MM.1S (cell line): ENCODE measurements at regions not wholly inside any gene's neighbourhood (a gene's known extent, or its start where the extent isn't known, plus 50 kb on each side); places are given as distances from the start of the nearest gene placed in this dataset.

Experiments
- DNase-seq: peaks from one replicate; pipeline ENCODE4 v3.0.0-alpha.2; 2015
- H2AFZ ChIP-seq: fragments of 300-600 bp; sonication (generic); 2 replicates; pipeline ENCODE4 v1.6.0; 2016; ENCODE audit warnings: antibody characterized with exemption, low read length
- H3F3A ChIP-seq: fragments of 300-600 bp; sonication (generic); 2 replicates; pipeline ENCODE4 v1.6.1; 2016; ENCODE audit warnings: mild to moderate bottlenecking, antibody characterized with exemption, low read length, moderate library complexity, mixed read lengths; ENCODE audit not compliant: insufficient read depth
- H3K27ac ChIP-seq: fragments of 300-600 bp; sonication (generic); 2 replicates; pipeline ENCODE4 v1.5.1; 2016; ENCODE audit warnings: mild to moderate bottlenecking, low read length
- H3K27me3 ChIP-seq: fragments of 300-600 bp; sonication (generic); replicated peaks from 2 replicates; pipeline ENCODE4 v1.6.0; 2016; ENCODE audit warnings: low read length; ENCODE audit not compliant: insufficient read depth
- H3K36me3 ChIP-seq: fragments of 300-600 bp; sonication (generic); replicated peaks from 2 replicates; pipeline ENCODE4 v1.6.1; 2016; ENCODE audit warnings: mild to moderate bottlenecking, low read length, mixed read lengths; ENCODE audit not compliant: insufficient read depth
- H3K4me1 ChIP-seq: fragments of 300-600 bp; sonication (generic); 2 replicates; pipeline ENCODE4 v1.6.1; 2016; ENCODE audit warnings: low read length, mixed read lengths
- H3K4me2 ChIP-seq: fragments of 300-600 bp; sonication (generic); 2 replicates; pipeline ENCODE4 v1.6.0; 2016; ENCODE audit warnings: low read depth, low read length
- H3K4me3 ChIP-seq: fragments of 300-600 bp; sonication (generic); 2 replicates; pipeline ENCODE4 v1.5.1; 2016; ENCODE audit warnings: low read length, mixed read lengths
- H3K79me2 ChIP-seq: fragments of 300-600 bp; sonication (generic); 2 replicates; pipeline ENCODE4 v1.6.1; 2016; ENCODE audit warnings: mixed run types, low read length, mixed read lengths
- H3K9ac ChIP-seq: fragments of 300-600 bp; sonication (generic); 2 replicates; pipeline ENCODE4 v1.6.1; 2016; ENCODE audit warnings: low read length, mixed read lengths
- H3K9me2 ChIP-seq: fragments of 300-600 bp; sonication (generic); replicated peaks from 2 replicates; pipeline ENCODE4 v1.6.1; 2016; ENCODE audit warnings: mild to moderate bottlenecking, low read length, mixed read lengths; ENCODE audit not compliant: insufficient read depth
- H3K9me3 ChIP-seq: fragments of 300-600 bp; sonication (generic); replicated peaks from 2 replicates; pipeline ENCODE4 v1.6.1; 2016; ENCODE audit warnings: mild to moderate bottlenecking, low read length, mixed read lengths; ENCODE audit not compliant: insufficient read depth
- H4K20me1 ChIP-seq: fragments of 300-600 bp; sonication (generic); 2 replicates; pipeline ENCODE4 v1.6.1; 2016; ENCODE audit warnings: mild to moderate bottlenecking, low read length, moderate library complexity, mixed read lengths; ENCODE audit not compliant: insufficient read depth
- CTCF ChIP-seq: fragments of 300-600 bp; sonication (generic); IDR thresholded peaks from 2 replicates; pipeline ENCODE4 v1.5.1; 2016; ENCODE audit warnings: antibody characterized with exemption, low read length, mixed read lengths
- EZH2 ChIP-seq: fragments of 300-600 bp; sonication (generic); optimal IDR thresholded peaks from 2 replicates; pipeline ENCODE3; 2017; ENCODE audit warnings: low read depth, mild to moderate bottlenecking, antibody characterized with exemption, low read length, mixed read lengths
- EZH2phosphoT487 ChIP-seq: fragments of 300-600 bp; sonication (generic); IDR thresholded peaks from 2 replicates; pipeline ENCODE4 v1.6.1; 2018; ENCODE audit warnings: antibody characterized with exemption, low read length

GRCh38 chr13:84500016-84500415, 617.7 kb upstream of the SLITRK1 start:
- Histone ChIP-seq H3K9me3 (no peaks in the 10 kb centered on the region), H3K9ac (no peak overlapping the region), H3K27ac (no peak overlapping the region), H4K20me1 (no peaks in the 10 kb centered on the region), H3F3A (no peaks in the 10 kb centered on the region), H3K27me3 (no peaks in the 10 kb centered on the region), H3K4me2 (no peak overlapping the region), H2AFZ (no peak overlapping the region), H3K4me3 (no peak overlapping the region), H3K79me2 (no peaks in the 10 kb centered on the region), H3K9me2 (no peaks in the 10 kb centered on the region), H3K4me1 (no peaks in the 10 kb centered on the region), H3K36me3 (no peaks in the 10 kb centered on the region)
- no peak for DNase-seq
- TF ChIP-seq CTCF (no peak), EZH2phosphoT487 (no peak), EZH2 (no peak)

GRCh38 chr13:84497613-84498012, 615.3 kb upstream of the SLITRK1 start:
- no peaks in the 10 kb centered on the region for H3F3A ChIP-seq
- H3K27me3 ChIP-seq: no peaks in the 10 kb centered on the region
- H3K9me2 ChIP-seq: no peaks in the 10 kb centered on the region
- no peaks in the 10 kb centered on the region for H3K36me3 ChIP-seq
- no peaks in the 10 kb centered on the region for H3K9me3 ChIP-seq
- no peak overlapping the region for H3K4me3 ChIP-seq
- no peak overlapping the region for H3K27ac ChIP-seq
- H3K4me1 ChIP-seq: no peaks in the 10 kb centered on the region
- no peak overlapping the region for H2AFZ ChIP-seq
- TF ChIP-seq CTCF (no peak), EZH2 (no peak), EZH2phosphoT487 (no peak)
- no peak overlapping the region for H3K9ac ChIP-seq
- no peak for DNase-seq
- no peaks in the 10 kb centered on the region for H3K79me2 ChIP-seq
- H3K4me2 ChIP-seq: no peak overlapping the region
- H4K20me1 ChIP-seq: no peaks in the 10 kb centered on the region

- H3K27ac ChIP-seq: no peak overlapping the region
- no peak overlapping the region for H3K9ac ChIP-seq
- H3K9me3 ChIP-seq: no peaks in the 10 kb centered on the region
- H3K4me3 ChIP-seq: no peak overlapping the region
- DNase-seq: no peak
- no peaks in the 10 kb centered on the region for H3K79me2 ChIP-seq
- no peaks in the 10 kb centered on the region for H3K27me3 ChIP-seq
- H4K20me1 ChIP-seq: no peaks in the 10 kb centered on the region
- H3K36me3 ChIP-seq: no peaks in the 10 kb centered on the region
- no peaks in the 10 kb centered on the region for H3K9me2 ChIP-seq
- H3K4me2 ChIP-seq: no peak overlapping the region
- H2AFZ ChIP-seq: no peak overlapping the region
- TF ChIP-seq CTCF (no peak), EZH2 (no peak), EZH2phosphoT487 (no peak)
- no peaks in the 10 kb centered on the region for H3K4me1 ChIP-seq
- no peaks in the 10 kb centered on the region for H3F3A ChIP-seq
Observed at GRCh38 chr13:84491952-84492351, 609.7 kb upstream of the SLITRK1 start.
